Activated CD4-positive, alpha-beta T cell treated with anti-CD3 and anti-CD28 coated beads, Interleukin-2, amount 50 U/mL, for 16 hours (primary cell): ENCODE measurements at regions not wholly inside any gene's neighbourhood (a gene's known extent, or its start where the extent isn't known, plus 50 kb on each side); places are given as distances from the start of the nearest gene placed in this dataset.

ENCODE experiments used
- DNase-seq: peaks from one replicate; pipeline ENCODE4 v3.0.0-alpha.2; 2020

- no peak for DNase-seq
Measured at GRCh38 chr1:73953586-73953985, 244.4 kb downstream of the LRRIQ3 start.

DNA sequence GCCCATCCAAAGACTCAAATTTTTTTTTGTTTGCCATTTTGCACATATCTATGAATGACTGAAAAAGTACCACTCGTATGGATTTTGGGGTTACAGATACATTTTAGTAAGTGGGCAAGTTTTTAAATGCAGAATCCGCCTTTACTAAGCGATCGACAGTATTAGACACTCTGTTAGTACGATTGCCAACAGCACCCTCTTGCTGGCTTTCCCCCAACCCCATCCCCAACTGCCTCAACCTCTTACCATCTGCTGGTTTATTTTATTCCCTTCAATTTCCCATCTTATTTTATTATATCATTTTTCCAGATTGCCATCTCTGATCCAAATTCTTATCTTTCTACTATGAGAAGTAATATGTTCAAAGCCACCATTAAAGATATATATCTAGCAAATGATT, 244.8 kb downstream of the LRRIQ3 start:
- DNase-seq, result no peak

DNA sequence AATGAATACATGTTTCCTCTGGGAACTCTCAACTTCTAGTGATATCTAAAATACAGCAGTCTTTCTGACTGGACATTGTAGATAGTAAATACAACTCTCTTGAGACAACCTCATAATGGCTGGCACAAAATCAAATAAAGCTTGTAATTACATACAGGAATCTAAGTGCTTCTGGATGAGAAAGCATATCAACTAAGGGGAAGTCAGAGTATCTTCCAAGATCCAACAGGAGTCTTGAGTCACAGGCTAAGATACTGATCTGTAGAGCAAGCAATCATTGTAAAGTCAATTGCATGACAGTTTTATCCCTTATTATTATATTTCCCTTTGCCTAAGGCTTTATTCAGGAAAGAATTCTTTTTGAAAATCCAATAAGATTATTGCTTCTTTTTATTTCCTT, 249.9 kb downstream of the LRRIQ3 start:
- no peak for DNase-seq

GRCh38 chr1:73947009-73947408, 251.0 kb downstream of the LRRIQ3 start:
- no peak for DNase-seq

DNA sequence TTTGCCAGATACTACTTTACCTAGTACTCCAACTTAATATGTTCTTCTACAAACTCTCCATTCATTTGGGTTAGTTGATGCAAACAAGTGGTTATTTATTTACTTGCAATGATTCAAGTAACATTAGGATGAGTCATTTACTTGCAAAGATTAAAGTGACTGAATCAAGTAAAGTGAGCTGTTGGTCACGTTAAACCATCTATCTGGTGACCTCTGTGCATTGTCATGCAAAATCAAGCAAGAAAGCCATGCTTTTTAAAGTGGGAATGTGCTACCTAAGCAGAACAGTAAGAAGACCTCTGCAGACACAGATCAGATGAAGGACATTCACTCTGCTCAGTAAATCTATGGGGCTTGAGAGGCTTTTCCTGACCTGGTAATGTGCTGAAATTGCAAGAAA, 254.7 kb downstream of the LRRIQ3 start:
- DNase-seq, result no peak

GRCh38 chr1:73930293-73930692, 267.7 kb downstream of the LRRIQ3 start:
- DNase-seq, result no peak

GRCh38 chr1:73914951-73915350, 283.0 kb downstream of the LRRIQ3 start:
- DNase-seq, result no peak

DNA sequence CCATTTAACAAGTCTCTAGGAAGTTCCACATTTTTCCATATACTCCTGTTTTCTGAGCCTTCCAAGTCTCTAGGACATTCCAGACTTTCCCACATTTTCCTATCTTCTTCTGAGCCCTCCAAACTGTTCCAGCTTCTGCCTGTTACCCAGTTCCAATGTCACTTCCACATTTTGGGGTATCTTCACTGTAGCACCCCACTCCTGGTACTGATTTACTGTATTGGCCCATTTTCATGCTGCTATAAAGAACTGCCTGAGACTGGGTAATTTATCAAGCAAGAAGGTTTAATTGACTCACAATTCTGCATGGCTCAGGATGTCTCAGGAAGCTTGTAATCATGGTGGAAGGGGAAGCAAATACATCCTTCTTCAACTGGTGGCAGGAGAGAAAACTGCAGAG, 285.0 kb downstream of the LRRIQ3 start:
- DNase-seq, result no peak

DNA sequence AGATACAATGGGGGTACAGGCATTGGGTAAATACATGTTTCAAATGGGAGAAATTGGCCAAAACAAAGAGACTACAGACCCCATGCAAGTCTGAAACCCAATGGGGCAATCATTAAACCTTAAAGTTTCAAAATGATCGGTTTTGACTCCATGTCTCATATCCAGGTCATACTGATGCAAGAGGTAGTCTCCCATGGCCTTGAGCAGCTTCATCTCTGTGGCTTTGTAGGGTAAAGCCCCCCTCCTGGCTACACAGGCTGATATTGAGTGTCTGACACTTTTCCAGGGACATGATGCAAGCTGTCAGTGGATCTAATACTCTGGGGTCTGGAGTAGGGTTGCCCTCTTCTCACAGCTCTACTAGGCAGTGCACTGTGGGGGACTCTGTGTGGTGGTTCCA, 286.1 kb downstream of the LRRIQ3 start:
- DNase-seq, result no peak

GRCh38 chr1:73910466-73910865, 287.5 kb downstream of the LRRIQ3 start:
- DNase-seq, result peak; percentile 1

DNA sequence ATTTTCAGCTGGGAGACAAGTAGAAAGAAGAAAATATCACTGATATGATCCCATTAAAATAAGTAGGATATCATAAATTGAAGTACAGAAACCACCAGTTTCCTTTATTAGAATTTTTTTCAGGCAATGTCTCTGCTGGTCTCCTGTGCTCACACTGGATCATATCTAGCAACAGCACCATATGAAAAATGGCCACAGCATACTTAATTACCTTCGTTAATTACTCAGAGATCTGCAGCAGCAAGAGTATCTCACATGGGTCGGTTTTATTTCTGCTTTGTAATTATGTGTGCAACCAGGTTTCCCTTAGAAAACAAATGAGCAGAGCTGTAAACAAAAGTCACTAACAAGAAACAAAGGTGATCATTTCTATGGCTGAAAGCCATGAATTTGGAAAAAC, 287.9 kb downstream of the LRRIQ3 start:
- no peak for DNase-seq

- no peak for DNase-seq
Measured at GRCh38 chr1:73909043-73909562, 288.9 kb downstream of the LRRIQ3 start.

GRCh38 chr1:73907051-73907450, 290.9 kb downstream of the LRRIQ3 start:
- no peak for DNase-seq

DNA sequence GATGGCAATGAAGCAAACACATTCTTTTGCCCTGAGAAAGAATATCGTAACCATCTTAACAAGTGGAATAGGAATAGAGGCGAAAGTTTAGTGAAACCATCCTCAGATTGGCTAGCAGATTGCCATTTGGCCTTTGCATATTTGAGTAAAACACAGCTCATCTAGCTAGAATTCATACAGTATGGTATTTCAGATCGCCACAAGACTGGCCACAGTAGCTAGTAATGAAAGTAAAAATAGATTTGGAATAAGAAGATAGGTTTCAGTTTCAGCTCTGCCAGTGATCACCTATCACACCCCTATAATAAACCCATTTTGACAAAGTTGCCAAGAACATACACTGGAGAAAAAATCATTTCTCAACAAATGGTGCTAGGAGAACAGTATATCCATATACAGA, 294.9 kb downstream of the LRRIQ3 start:
- no peak for DNase-seq

- DNase-seq, result no peak
Measured at GRCh38 chr1:73901738-73902137, 296.2 kb downstream of the LRRIQ3 start.

GRCh38 chr1:73899311-73899710, 298.7 kb downstream of the LRRIQ3 start:
- no peak for DNase-seq

DNA sequence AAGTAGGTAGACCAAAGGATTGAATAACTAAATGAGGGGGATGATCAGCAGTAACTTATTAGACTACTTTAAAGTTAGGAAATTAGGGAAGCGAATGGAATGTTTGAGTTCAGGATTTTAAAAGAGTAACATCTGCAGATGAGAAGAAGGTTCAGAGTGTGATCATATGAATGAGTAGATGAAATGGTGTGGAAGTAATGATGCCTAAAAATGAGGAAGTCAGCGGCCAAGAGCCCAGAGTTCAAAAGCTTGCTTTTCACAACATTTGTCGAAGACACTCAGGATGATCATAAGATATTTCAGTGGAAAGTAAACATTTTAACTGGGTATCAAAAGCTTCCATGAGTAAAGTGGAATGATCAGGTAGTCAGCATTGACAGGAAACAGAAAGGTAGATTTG, 299.4 kb downstream of the LRRIQ3 start:
- no peak for DNase-seq

DNA sequence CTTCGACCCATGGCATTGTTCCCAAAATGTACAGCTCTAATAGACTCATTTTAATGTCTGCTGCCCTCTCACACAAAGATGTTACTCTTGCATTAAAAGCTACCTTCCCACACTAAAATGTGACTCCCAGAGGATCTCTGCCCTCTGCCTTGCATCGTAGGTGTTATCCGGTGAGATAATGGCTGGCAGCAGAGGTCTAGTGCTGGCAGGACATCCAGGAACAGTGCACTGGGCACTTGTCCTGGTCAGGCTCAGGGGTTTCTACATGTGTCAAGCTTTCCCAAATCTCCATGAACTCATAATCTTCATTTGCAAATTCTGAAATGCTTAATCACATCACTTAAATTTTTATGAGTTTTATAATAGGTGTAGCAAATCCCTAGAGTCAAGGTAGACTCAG, 310.6 kb downstream of the LRRIQ3 start:
- no peak for DNase-seq

DNA sequence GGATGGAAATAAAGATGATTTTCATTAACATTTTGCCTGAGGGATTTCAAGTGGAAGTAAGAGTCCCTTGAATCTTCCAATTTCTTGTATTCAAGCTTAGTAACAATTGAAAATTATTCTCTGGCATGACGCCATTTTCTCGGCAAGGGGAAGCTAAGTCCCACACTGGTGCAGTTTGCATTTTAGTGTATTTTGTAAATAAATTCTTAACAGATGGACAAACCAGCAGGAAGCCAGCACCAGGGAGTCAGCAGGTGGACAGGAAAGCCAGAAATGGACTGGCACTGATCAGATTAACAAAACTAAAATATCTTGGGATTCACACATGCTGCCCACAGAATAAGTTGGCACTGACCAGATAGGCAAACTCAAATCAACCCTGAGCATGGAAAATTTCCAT, 311.3 kb downstream of the LRRIQ3 start:
- no peak for DNase-seq

DNA sequence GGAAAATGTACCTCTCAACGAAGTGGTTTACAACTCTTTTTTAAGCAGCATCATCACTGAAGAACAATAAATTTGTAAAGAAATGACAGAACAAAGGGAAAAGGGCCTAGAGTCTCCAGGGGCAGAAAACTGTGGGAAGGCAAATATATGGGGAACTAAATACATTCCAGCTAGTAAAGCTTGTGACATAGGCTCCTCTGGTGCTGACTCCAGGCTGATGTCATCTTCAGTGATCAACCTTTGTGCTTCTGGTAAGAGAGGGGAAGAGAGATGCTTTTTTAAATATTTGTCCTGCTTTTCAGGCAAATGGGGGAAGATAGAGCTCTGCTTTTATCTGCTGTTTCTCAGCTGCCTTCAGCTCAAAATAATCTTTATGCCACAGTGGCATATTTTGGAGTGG, 323.2 kb downstream of the LRRIQ3 start:
- no peak for DNase-seq

DNA sequence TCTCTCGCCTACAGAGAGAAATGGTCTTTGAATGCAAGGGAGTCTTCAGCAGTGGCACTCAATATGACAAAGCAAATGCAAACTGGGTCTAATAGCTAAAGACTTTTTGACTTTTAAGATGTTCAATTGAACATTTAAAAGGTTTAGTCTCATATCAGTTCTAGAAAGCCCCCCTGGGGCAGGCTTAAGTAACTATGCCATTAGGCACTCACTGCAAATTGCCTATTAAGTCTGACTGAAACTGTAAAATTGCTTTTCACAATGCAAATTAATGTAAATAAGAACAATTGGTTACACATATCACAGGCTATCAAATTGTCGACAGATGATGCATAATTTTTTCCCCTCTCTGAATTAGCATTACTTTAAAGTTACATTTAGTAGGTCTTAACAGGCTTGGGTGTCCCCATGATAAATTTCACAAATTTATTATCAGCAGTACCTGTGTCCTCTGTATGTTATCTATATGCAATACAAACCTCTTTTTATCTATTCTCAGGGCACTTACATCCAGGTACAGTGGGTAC, 329.1 kb downstream of the LRRIQ3 start:
- no peak for DNase-seq

GRCh38 chr1:73862355-73862754, 335.6 kb downstream of the LRRIQ3 start:
- no peak for DNase-seq

GRCh38 chr1:73860421-73860950, 337.5 kb downstream of the LRRIQ3 start:
- DNase-seq, result no peak

DNA sequence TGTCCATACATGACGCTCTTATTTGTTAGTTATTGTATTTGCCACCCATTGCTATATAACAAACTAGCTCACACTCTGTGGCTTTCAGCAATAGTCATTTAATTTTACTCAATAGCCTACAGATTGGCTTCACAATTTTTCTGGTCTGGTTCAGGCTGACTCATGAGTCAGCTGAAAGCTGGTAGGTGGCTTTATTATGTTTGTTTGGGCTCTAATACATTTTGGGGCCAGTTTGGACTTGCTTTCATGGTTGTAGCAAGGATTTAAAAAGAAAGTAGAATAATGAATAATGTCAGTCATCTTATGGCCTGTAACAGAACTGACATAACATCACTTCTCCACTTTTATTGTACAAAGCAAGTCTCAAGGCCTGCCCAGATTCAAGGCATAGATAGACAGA, 338.7 kb downstream of the LRRIQ3 start:
- no peak for DNase-seq

GRCh38 chr1:73854527-73854926, 343.4 kb downstream of the LRRIQ3 start:
- DNase-seq, result no peak
